Uterus (tissue), 2 donors: ENCODE measurements at regions not wholly inside any gene's neighbourhood (a gene's known extent, or its start where the extent isn't known, plus 50 kb on each side); places are given as distances from the start of the nearest gene placed in this dataset.

Experiments
- CTCF ChIP-seq, 4 experiments: fragments of 200-600 bp in 2 of 4; fragments of 450-650 bp in 2 of 4; sonication (generic) in 2 of 4; IDR thresholded peaks; one replicate each; pipeline ENCODE4 v1.5.1; 2016 to 2019; ENCODE audit warnings: antibody characterized with exemption in 4 of 4, mild to moderate bottlenecking in 2 of 4, moderate library complexity in 1 of 4
- POLR2A ChIP-seq, 2 donors: fragments of 450-650 bp; IDR thresholded peaks; one replicate each; pipeline ENCODE4 v1.6.1; 2016; ENCODE audit warnings: antibody characterized with exemption in 2 of 2, mild to moderate bottlenecking in 1 of 2, moderate library complexity in 1 of 2

- TF ChIP-seq POLR2A (IDR thresholded peaks at IDR 0.05) (no peak), CTCF (IDR thresholded peaks at IDR 0.05) (no peak)
These were observed 1454.4 kb upstream of the CELF4 start for GRCh38 chr18:39019989-39020388.
